ENCODE measurements at regions not wholly inside any gene's neighbourhood (a gene's known extent, or its start where the extent isn't known, plus 50 kb on each side); places are given as distances from the start of the nearest gene placed in this dataset.

GRCh38 chr2:71803398-71803797, 344.3 kb downstream of the CYP26B1 start:
- intact Hi-C loops (cut with DNase I; ENCODE audit: low total_unique reads) = loop anchor here (10.0 kb wide), 1 partner anchor 351 kb away; no protein-coding TSS in a partner anchor
- DNase-seq (ENCODE audit: low spot score in 2 of 2) = peak in 1 of 2 donors; percentile 9
- no peak overlapping the region for H3K4me3 ChIP-seq (ENCODE audit: low read depth, poor library complexity, severe bottlenecking)
- 47 to 91% methylated on average over 2 of the region's 2 CpGs for WGBS, 2 donors
- TF ChIP-seq, protein P1, sequence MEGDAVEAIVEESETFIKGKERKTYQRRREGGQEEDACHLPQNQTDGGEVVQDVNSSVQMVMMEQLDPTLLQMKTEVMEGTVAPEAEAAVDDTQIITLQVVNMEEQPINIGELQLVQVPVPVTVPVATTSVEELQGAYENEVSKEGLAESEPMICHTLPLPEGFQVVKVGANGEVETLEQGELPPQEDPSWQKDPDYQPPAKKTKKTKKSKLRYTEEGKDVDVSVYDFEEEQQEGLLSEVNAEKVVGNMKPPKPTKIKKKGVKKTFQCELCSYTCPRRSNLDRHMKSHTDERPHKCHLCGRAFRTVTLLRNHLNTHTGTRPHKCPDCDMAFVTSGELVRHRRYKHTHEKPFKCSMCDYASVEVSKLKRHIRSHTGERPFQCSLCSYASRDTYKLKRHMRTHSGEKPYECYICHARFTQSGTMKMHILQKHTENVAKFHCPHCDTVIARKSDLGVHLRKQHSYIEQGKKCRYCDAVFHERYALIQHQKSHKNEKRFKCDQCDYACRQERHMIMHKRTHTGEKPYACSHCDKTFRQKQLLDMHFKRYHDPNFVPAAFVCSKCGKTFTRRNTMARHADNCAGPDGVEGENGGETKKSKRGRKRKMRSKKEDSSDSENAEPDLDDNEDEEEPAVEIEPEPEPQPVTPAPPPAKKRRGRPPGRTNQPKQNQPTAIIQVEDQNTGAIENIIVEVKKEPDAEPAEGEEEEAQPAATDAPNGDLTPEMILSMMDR (IDR thresholded peaks at IDR 0.05) = no peak
- no peak for TF ChIP-seq POLR2A (IDR thresholded peaks at IDR 0.05)

GRCh38 chr2:71802556-71802955, 345.1 kb downstream of the CYP26B1 start:
- WGBS, 2 donors = 82 to 85% methylated on average over 3 of the region's 3 CpGs
- TF ChIP-seq, protein P1 (IDR thresholded peaks at IDR 0.05) = no peak
- no peak for TF ChIP-seq POLR2A (IDR thresholded peaks at IDR 0.05)
- peak in 1 of 2 donors; percentile 63 for DNase-seq (ENCODE audit: low spot score in 2 of 2)
- H3K4me3 ChIP-seq (ENCODE audit: low read depth, poor library complexity, severe bottlenecking) = no peak overlapping the region
- intact Hi-C loops (cut with DNase I; ENCODE audit: low total_unique reads) = loop anchor here (10.0 kb wide), 1 partner anchor 352 kb away; no protein-coding TSS in a partner anchor

DNA sequence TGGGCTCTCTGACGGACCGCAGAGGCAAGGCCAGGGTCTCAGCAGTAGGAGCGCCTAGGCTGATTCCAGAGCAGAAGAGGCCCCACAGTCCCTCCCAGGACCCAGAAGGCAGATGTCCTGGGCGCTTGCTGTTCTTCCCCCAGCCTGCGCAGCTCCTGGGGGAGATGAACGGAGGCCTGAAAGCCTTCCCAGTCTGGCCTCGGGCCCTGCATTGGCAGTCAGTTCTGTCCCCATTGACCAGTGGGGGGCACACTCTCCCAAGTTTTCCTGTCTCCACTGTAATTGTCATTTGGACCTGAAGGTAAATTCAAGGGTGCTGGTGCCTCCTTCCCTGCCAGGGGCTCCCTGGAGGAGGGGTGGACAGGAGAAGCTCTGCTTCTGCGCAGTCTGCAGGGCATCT, 345.7 kb downstream of the CYP26B1 start:
- DNase-seq (ENCODE audit: low spot score in 2 of 2) = peak; percentile 37 to 92
- intact Hi-C loops (cut with DNase I; ENCODE audit: low total_unique reads) = loop anchor here (10.0 kb wide), 1 partner anchor 353 kb away; no protein-coding TSS in a partner anchor
- no peak for TF ChIP-seq POLR2A (IDR thresholded peaks at IDR 0.05)
- TF ChIP-seq, protein P1 (IDR thresholded peaks at IDR 0.05) = peak in 1 of 3 donors; percentile 29
- 61 to 63% methylated on average over 8 of the region's 8 CpGs for WGBS, 2 donors
- no peak overlapping the region for H3K4me3 ChIP-seq (ENCODE audit: low read depth, poor library complexity, severe bottlenecking)

DNA sequence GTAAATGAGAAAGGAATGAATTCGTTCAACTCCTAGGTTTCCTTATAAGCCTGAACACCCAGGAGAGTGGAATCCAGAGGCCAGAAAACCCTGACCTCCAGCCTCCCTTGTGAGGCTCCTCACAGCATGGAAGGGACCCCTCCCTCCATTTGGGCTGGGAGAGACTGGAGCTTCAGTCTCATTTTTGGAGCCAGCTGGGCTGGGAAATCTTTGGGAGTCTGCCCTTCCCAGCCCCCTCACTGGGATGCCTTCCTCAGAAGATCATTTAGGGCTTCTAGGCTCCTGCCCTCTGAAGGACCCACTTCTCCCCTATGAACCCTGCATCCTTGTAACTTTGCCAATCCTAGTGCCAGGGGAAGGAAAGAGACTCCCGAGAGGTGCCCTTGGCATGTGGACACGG, 346.1 kb downstream of the CYP26B1 start:
- H3K4me3 ChIP-seq (ENCODE audit: low read depth, poor library complexity, severe bottlenecking) = no peak overlapping the region
- WGBS, 2 donors = 58 to 71% methylated on average over 3 of the region's 3 CpGs
- intact Hi-C loops (cut with DNase I; ENCODE audit: low total_unique reads) = loop anchor here (10.0 kb wide), 1 partner anchor 353 kb away; no protein-coding TSS in a partner anchor
- TF ChIP-seq POLR2A (IDR thresholded peaks at IDR 0.05) = no peak
- TF ChIP-seq, protein P1 (IDR thresholded peaks at IDR 0.05) = no peak
- peak in 1 of 2 donors; percentile 36 for DNase-seq (ENCODE audit: low spot score in 2 of 2)

DNA sequence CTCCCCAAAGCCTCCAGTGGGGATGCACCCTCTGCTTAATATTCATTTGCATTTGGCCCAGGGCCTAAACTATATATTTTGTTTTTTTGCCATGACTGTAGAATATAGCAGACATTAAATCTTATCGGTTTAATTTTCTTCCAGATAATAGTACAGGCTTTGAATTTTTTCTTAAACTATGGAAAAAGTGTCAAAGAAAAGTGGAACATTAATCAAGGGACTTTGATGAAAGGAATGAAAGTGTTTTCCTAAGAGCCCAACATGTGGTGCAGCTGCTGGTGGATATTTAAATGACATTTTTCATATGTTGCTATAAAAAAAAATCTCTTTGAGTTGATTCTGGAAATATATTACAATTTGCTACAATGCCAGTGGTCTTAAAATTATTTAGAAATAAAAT, 346.8 kb downstream of the CYP26B1 start:
- intact Hi-C loops (cut with DNase I; ENCODE audit: low total_unique reads) = loop anchor here (10.0 kb wide), 1 partner anchor 354 kb away; no protein-coding TSS in a partner anchor
- no peak overlapping the region for H3K4me3 ChIP-seq (ENCODE audit: low read depth, poor library complexity, severe bottlenecking)
- no peak for DNase-seq (ENCODE audit: low spot score in 2 of 2)
- WGBS, 2 donors = 57 to 70% methylated on average over 1 of the region's 1 CpG
- TF ChIP-seq, protein P1 (IDR thresholded peaks at IDR 0.05) = no peak
- TF ChIP-seq POLR2A (IDR thresholded peaks at IDR 0.05) = no peak
